ENCODE measurements at regions not wholly inside any gene's neighbourhood (a gene's known extent, or its start where the extent isn't known, plus 50 kb on each side); places are given as distances from the start of the nearest gene placed in this dataset.
A peak's percentile ranks its signal among the peaks of the same experiment; 100 is the strongest.

DNA sequence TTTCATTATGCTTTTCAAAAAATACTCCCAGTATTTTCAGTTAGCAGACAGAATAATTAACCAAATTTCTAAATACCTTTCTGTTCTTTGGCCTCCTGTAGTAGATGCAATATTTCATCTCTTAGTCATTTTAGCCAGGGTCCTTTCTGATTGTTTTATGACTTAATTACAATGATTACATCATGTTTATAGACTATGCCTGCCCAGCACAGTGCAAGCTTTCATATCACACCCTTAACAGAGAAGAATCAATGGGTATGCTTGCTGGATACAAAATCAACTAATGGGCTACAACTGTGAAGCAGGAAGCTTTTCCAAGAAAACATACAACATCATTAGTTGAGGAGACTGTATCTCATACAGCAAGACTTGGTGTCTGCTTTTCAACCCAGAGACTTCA is 119.8 kb upstream of the NRSN1 start:
- Histone ChIP-seq H3K9me3 (ENCODE audit: low read length) (no peaks in the 10 kb centered on the region), H3K27ac (ENCODE audit: extremely low read length, insufficient read depth, low read length) (no peak overlapping the region), H3K4me1 (ENCODE audit: insufficient read depth, low read length) (no peaks in the 10 kb centered on the region), H3K9ac (ENCODE audit: insufficient read depth, low read depth, low read length) (no peak overlapping the region), H3K27me3 (ENCODE audit: control insufficient read depth in 1 of 2, insufficient read depth in 2 of 2, low read length in 2 of 2) (peaks cover 0 to 3% of the 10 kb centered on the region in 2 experiments; a peak in 1 of 5 replicates), H3K79me2 (ENCODE audit: insufficient read depth, low read length) (no peaks in the 10 kb centered on the region), H3K4me3 (replicated peaks in 1 of 3; ENCODE audit: insufficient read depth in 1 of 3, low read depth in 2 of 3, low read length in 3 of 3) (no peak overlapping the region), H3K36me3 (replicated peaks in 1 of 2; ENCODE audit: control insufficient read depth in 1 of 2, insufficient read depth in 2 of 2, low read length in 2 of 2) (no peaks in the 10 kb centered on the region), H3K4me2 (ENCODE audit: low read depth, low read length) (no peak overlapping the region), H4K20me1 (ENCODE audit: insufficient read depth, low read length) (no peaks in the 10 kb centered on the region), H2AFZ (ENCODE audit: low read length) (no peak overlapping the region)
- FAIRE-seq (no peak), ATAC-seq (no peak), DNase-seq (ENCODE audit: low spot score) (no peak)
- BruUV-seq (replicated peaks): no TSS peak
- in situ Hi-C loops (cut with HindIII; ENCODE audit: extremely low pct_ligation_motif_present, low pct_unique_long_range_greater_than_20kb): no loop called here
- CTCF ChIA-PET (ENCODE audit: low intra/inter-chr PET ratio, low total read pairs): no interaction called here
- intact Hi-C loops (cut with micrococcal nuclease; ENCODE audit: unreplicated experiment): no loop called here
- TF ChIP-seq ATF7 (IDR thresholded peaks at IDR 0.05) (peak; percentile 31; the same call in 1 of the 2 replicates), ATF7 (CRISPR knock-in tag; IDR thresholded peaks at IDR 0.05) (no peak), TAF1 (CRISPR knock-in tag; IDR thresholded peaks at IDR 0.05) (no peak), POLR2A (IDR thresholded peaks at IDR 0.05; ENCODE audit: insufficient read depth in 1 of 2, low read depth in 2 of 2, low read length in 2 of 2) (no peak), TBX3 (IDR thresholded peaks at IDR 0.05; ENCODE audit: borderline replicate concordance) (no peak), SNAPC2 (CRISPR knock-in tag; IDR thresholded peaks at IDR 0.05) (no peak), USF2 (IDR thresholded peaks at IDR 0.05; ENCODE audit: low read depth, low read length) (no peak), USF2 (CRISPR knock-in tag; IDR thresholded peaks at IDR 0.05; ENCODE audit: borderline replicate concordance) (no peak), KLF16 (CRISPR knock-in tag; IDR thresholded peaks at IDR 0.05) (no peak)
- TF ChIP-seq, protein P1, sequence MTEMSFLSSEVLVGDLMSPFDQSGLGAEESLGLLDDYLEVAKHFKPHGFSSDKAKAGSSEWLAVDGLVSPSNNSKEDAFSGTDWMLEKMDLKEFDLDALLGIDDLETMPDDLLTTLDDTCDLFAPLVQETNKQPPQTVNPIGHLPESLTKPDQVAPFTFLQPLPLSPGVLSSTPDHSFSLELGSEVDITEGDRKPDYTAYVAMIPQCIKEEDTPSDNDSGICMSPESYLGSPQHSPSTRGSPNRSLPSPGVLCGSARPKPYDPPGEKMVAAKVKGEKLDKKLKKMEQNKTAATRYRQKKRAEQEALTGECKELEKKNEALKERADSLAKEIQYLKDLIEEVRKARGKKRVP (CRISPR knock-in tag; IDR thresholded peaks at IDR 0.05): no peak
- POLR2A ChIA-PET: no interaction called here

Data from HepG2 (cell line).